ENCODE measurements at regions not wholly inside any gene's neighbourhood (a gene's known extent, or its start where the extent isn't known, plus 50 kb on each side); places are given as distances from the start of the nearest gene placed in this dataset.

DNA sequence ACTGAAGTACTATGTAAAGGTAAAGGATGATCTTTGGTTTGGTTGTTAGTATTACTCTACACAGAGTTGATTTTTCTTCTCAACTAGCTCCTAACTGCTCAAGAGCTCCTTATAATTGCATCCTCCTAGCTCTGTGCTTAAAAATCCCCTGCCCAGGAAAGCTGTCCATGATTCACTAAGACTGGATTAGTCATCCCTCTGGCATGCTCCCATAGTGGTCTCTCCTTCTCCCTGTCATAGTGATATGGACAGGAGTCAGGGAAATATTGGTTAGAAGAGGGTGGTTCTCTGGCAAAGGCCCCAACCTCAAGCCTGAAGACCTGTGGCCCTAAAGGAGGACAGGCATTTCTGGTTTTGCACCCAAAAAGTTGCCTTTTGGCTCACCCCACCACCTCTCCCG is 242.3 kb upstream of the KCNIP4 start:
- TF ChIP-seq, protein P1, sequence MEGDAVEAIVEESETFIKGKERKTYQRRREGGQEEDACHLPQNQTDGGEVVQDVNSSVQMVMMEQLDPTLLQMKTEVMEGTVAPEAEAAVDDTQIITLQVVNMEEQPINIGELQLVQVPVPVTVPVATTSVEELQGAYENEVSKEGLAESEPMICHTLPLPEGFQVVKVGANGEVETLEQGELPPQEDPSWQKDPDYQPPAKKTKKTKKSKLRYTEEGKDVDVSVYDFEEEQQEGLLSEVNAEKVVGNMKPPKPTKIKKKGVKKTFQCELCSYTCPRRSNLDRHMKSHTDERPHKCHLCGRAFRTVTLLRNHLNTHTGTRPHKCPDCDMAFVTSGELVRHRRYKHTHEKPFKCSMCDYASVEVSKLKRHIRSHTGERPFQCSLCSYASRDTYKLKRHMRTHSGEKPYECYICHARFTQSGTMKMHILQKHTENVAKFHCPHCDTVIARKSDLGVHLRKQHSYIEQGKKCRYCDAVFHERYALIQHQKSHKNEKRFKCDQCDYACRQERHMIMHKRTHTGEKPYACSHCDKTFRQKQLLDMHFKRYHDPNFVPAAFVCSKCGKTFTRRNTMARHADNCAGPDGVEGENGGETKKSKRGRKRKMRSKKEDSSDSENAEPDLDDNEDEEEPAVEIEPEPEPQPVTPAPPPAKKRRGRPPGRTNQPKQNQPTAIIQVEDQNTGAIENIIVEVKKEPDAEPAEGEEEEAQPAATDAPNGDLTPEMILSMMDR (IDR thresholded peaks at IDR 0.05; ENCODE audit: low read length): no peak
- no peak for TF ChIP-seq EZH2 (IDR thresholded peaks at IDR 0.05; ENCODE audit: borderline replicate concordance, low read length)
